ENCODE measurements at regions not wholly inside any gene's neighbourhood (a gene's known extent, or its start where the extent isn't known, plus 50 kb on each side); places are given as distances from the start of the nearest gene placed in this dataset.
"Not testable (repeated sequence)": the region's sequence is repeated elsewhere in the genome, so short reads cannot be mapped to it uniquely, and the experiment has no call there.

DNA sequence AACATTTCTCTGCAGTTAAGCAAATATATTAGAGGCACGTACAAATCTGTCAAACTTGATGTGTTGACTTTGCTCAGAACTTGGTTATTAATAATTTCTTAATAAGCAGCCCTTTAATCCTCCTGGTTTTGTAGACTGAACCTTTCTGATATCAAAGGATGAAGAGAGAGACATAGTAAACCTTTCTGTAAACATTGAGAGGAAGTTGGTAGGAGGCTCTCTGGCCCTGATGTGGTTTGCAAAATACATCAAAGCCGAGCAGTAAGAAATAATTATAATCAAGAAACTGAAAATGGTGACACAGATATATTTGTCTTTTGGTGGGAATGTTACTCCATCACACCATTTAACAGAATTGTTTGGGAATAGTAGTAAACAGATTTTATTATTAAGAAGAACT is 111.9 kb downstream of the OXSM start:
- in situ Hi-C loops (cut with MboI; ENCODE audit: low sequenced_read_pairs) = no loop called here
- Histone ChIP-seq H3K4me1 (no peaks in the 10 kb centered on the region), H3K27me3 (ENCODE audit: low read depth) (0 out of 2 replicates have a peak, but pooled peaks cover 3% of the 10 kb centered on the region), H3K9me3 (no peaks in the 10 kb centered on the region), H3K4me3 (no peak overlapping the region), H3K36me3 (replicated peaks) (no peaks in the 10 kb centered on the region)
- no peak for DNase-seq (ENCODE audit: low spot score in 2 of 2)

DNA sequence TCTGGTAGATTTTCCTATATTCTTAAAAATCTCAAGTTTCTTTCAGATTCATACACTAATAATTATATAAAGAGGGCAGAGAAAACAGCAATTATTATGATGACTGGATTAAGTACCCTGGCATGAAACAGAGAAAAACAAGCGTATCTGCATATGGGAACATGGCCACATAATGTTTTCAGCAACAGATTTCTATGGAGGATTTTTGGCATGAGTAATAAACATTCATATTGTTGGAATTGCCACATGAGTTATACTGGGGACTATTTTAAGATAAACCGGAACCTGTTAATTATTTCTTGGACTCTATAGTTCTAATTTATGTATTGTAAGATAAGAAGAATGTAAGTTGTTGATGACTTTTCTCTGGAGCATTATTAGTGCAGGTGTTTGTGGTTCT is 112.7 kb downstream of the OXSM start:
- Histone ChIP-seq H3K27me3 (ENCODE audit: low read depth) (0 out of 2 replicates have a peak, but pooled peaks cover 3% of the 10 kb centered on the region), H3K9me3 (no peaks in the 10 kb centered on the region), H3K36me3 (replicated peaks) (no peaks in the 10 kb centered on the region), H3K4me3 (no peak overlapping the region), H3K4me1 (no peaks in the 10 kb centered on the region)
- no peak for DNase-seq (ENCODE audit: low spot score in 2 of 2)
- in situ Hi-C loops (cut with MboI; ENCODE audit: low sequenced_read_pairs) = no loop called here

DNA sequence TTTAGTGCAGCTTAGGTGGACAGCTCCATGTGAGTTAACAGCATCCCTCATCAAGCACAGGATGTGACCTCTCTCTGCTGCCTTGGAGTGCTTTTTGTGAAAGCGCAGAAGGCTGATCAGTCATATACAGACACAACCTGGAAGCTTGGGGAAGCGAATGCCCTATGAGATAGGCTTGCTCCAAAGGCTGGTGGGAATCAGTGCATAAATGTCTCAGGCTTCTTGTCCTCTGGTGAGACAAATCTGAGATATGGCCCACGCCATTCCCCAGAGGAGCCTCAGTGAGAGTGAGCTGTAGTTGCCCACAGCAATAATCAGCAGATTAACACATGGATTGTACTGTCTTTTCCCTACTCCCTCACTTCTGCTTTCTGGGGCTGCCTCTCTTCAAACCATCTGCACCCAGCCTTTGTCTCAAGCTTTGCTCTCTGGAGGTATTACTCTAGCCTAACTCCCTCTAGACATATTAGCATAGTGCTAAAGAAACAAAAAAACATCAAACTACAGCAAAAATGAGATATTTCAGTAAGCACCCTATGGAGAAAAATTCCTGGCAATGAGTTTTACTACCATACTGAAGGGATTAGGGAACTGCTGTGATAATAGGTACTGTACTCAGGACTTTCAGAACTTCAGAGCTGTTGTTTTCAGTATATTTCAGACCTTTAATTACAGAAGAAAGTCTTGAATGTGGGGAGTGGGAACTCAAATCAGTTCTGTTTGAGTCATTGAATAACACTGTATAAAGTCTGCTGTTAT is 113.7 kb downstream of the OXSM start:
- in situ Hi-C loops (cut with MboI; ENCODE audit: low sequenced_read_pairs) = no loop called here
- 0 out of 2 replicates have a peak, but pooled peaks cover 3% of the 10 kb centered on the region for H3K27me3 ChIP-seq (ENCODE audit: low read depth)
- no peak for DNase-seq (ENCODE audit: low spot score in 2 of 2)
- no peaks in the 10 kb centered on the region for H3K9me3 ChIP-seq
- H3K36me3 ChIP-seq (replicated peaks) = no peaks in the 10 kb centered on the region
- no peak overlapping the region for H3K4me3 ChIP-seq
- H3K4me1 ChIP-seq = no peaks in the 10 kb centered on the region

DNA sequence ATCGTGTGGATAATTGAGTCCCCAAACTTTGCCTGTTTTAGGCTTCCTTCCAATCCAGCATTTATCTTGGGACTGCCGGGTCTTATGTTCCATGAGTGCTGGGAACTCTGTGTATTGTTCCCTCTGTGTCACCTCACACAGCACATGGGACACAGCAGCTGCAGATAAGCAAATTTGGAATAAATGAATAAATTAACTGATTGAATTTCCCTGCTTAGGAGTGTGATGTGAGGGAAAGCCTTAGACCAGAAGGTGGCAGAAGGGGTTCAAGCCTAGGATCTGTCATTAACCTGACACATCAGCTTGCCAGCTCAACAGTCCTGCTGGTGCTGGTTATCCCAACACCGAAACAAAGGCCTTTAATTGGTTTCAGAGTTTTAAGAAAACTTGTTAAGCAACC is 114.3 kb downstream of the OXSM start:
- no peak for DNase-seq (ENCODE audit: low spot score in 2 of 2)
- in situ Hi-C loops (cut with MboI; ENCODE audit: low sequenced_read_pairs) = no loop called here
- no peaks in the 10 kb centered on the region for H3K4me1 ChIP-seq

DNA sequence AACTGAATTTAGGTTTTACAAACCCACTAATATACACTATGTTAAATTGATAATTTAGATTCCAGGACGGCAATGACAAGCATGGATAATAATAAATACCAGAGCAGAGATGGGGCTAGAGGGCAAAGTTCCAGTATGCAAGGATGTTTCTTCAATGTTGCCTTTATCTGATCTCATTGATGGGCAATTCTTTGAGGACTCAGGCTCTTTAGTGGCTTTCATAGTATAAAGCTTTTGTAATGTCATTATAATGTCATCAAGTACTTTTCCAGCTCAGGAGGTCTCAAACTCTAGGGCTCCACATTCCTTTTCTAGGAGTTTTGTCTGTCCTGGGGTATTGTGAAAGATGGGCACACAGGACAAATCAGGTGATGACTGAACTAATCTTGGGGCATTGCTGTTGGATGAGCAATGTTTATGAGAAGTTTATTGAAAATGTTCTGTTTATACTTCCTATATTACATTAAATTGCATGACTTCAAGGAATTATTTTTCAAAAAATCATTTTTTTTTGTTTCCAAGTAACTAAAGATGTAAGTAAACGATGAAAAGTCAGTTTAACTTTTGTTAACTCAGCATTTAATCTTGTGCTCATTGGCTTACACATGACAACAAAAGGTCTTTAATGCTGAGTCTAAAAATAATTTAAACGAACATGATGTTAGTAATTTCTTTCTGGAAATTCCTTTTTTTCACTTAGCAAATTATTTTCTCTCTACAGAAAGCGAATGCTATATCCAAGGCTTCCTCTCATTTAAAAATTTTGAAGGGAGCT is 116.4 kb downstream of the OXSM start:
- Histone ChIP-seq H3K9me3 (no peaks in the 10 kb centered on the region), H3K27me3 (ENCODE audit: low read depth) (0 out of 2 replicates have a peak, but pooled peaks cover 3% of the 10 kb centered on the region), H3K4me3 (no peak overlapping the region), H3K4me1 (no peaks in the 10 kb centered on the region), H3K36me3 (replicated peaks) (no peaks in the 10 kb centered on the region)
- in situ Hi-C loops (cut with MboI; ENCODE audit: low sequenced_read_pairs) = no loop called here
- DNase-seq (ENCODE audit: low spot score in 2 of 2) = no peak

More for the DNA sequence above, 114.3 kb downstream of the OXSM start:
- no peak overlapping the region for H3K4me3 ChIP-seq
- no peaks in the 10 kb centered on the region for H3K9me3 ChIP-seq
- no peaks in the 10 kb centered on the region for H3K36me3 ChIP-seq (replicated peaks)
- H3K27me3 ChIP-seq (ENCODE audit: low read depth) = 0 out of 2 replicates have a peak, but pooled peaks cover 3% of the 10 kb centered on the region

DNA sequence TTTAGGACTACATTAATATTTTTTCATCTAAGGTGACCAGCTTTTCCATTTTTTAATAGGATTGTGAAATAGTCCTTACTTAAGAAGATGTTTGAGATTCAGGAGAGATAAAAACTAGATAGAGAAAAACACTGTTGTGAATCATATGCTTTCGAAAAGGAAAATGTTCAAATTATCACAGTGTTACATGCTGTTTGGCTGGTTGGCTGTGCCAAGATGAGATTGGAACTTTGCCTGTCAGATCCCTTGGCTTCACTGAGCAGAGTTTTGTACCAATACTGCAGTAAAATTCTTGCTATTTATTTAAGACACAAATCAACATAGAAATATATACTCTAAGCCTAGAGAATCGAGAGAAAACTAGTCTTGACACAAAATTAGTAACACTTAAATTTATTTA is 117.2 kb downstream of the OXSM start:
- no peak for DNase-seq (ENCODE audit: low spot score in 2 of 2)
- Histone ChIP-seq H3K4me1 (no peaks in the 10 kb centered on the region), H3K4me3 (no peak overlapping the region), H3K36me3 (replicated peaks) (no peaks in the 10 kb centered on the region), H3K27me3 (ENCODE audit: low read depth) (0 out of 2 replicates have a peak, but pooled peaks cover under 1% of the 10 kb centered on the region), H3K9me3 (no peaks in the 10 kb centered on the region)
- in situ Hi-C loops (cut with MboI; ENCODE audit: low sequenced_read_pairs) = no loop called here

DNA sequence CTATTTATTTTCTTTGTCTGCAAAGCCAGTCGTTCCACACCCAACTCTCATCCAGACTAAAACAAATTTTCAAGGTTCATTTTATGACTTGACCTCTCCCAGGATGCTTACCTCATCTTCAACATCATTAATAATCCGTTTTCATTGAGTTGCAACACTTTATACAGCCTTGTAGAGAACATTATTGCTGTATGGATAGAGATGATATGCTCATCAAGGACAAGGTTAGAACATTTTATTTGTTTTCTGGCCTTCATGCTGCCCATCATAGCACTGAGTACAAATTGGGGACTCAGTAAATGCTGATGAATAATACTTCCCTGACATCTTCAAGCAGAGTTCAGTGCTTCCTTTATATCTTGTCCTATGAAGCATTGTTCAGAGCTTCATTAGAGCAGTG is 120.2 kb downstream of the OXSM start:
- Histone ChIP-seq H3K36me3 (replicated peaks) (no peaks in the 10 kb centered on the region), H3K4me3 (no peak overlapping the region)
- in situ Hi-C loops (cut with MboI; ENCODE audit: low sequenced_read_pairs) = no loop called here

DNA sequence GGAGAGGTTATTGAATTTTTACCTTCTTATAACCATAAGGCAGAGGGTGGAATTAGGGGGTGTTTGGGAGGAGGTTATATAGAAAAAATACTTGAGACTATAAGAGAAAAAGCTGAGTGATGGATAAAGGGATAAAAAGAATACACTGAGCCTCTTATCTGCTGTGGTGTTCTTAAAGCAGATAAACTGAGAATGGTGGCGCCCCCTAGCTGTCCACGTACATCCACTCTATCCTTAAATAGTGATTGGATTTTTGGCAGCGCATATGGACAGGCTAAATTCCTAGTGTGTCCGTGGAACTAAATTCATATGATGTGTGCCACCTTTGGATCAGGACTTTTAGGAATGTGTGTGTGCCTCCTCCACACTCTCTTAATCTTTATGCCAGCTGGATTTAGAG is 121.1 kb downstream of the OXSM start:
- Histone ChIP-seq H3K4me1 (no peaks in the 10 kb centered on the region), H3K36me3 (replicated peaks) (no peaks in the 10 kb centered on the region), H3K27me3 (ENCODE audit: low read depth) (no peaks in the 10 kb centered on the region), H3K4me3 (no peak overlapping the region), H3K9me3 (no peaks in the 10 kb centered on the region)
- in situ Hi-C loops (cut with MboI; ENCODE audit: low sequenced_read_pairs) = no loop called here
- peak; percentile 36 to 81 for DNase-seq (ENCODE audit: low spot score in 2 of 2)

More for the DNA sequence above, 120.2 kb downstream of the OXSM start:
- Histone ChIP-seq H3K9me3 (no peaks in the 10 kb centered on the region), H3K27me3 (ENCODE audit: low read depth) (no peaks in the 10 kb centered on the region), H3K4me1 (no peaks in the 10 kb centered on the region)
- no peak for DNase-seq (ENCODE audit: low spot score in 2 of 2)

DNA sequence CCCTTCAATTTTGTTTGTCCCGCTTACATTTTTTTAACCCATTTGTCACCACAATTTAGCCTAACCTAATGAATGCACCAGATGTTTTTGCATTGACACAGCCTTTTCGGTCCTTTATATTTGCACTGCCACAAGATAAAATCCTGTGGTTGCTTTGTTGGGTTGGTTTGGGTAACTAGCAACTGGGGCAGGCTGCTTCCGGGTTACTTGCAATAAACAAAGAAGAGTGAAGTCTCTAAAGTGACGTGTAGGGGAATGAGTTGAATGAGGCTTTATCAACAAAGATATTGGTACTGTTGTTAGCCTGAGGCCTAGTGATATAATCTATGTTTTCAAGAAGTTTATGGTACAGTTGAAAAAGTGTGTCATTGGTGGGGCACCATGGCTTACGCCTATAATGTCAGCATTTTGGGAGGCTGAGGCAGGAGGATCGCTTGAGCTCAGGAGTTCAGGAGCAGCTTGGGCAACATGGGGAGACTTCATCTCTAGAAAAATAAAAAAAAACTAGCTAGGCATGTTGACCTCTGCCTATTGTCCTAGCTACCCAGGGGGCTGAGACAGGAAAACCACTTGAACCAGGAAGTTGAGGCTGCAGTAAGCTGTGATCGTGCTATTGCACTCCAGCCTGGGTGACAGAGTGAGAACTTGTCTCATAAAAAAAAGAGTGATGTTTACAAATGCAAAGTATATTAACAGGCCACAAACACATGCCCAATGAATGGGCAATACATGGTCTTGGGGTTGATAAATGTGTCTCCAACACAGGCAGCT is 121.8 kb downstream of the OXSM start:
- Histone ChIP-seq H3K4me3 (no peak overlapping the region), H3K36me3 (replicated peaks) (no peaks in the 10 kb centered on the region), H3K27me3 (ENCODE audit: low read depth) (no peaks in the 10 kb centered on the region), H3K9me3 (no peaks in the 10 kb centered on the region), H3K4me1 (no peaks in the 10 kb centered on the region)
- in situ Hi-C loops (cut with MboI; ENCODE audit: low sequenced_read_pairs) = no loop called here
- DNase-seq (ENCODE audit: low spot score in 2 of 2) = no peak

DNA sequence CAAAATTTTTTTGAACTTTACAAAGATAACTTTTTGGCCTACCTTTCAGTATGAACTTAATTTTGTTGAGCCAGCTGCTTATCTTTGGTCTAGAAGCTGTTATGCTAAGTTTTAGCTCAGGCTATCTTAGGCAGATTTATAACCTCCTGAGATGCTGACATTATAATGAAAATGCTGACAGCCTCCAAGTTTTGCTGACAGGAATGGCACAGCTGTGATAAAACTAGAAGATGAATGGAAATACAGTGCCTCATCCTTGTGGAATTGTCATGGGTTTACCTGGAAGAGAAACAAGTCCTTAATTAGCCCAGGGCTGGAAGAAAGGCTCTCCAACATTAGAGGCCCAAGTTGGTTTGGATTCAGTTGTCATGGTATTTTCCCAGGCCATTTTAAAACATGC is 123.3 kb downstream of the OXSM start:
- Histone ChIP-seq H3K27me3 (ENCODE audit: low read depth) (no peaks in the 10 kb centered on the region), H3K36me3 (replicated peaks) (no peaks in the 10 kb centered on the region), H3K9me3 (no peaks in the 10 kb centered on the region), H3K4me3 (no peak overlapping the region), H3K4me1 (no peaks in the 10 kb centered on the region)
- in situ Hi-C loops (cut with MboI; ENCODE audit: low sequenced_read_pairs) = no loop called here
- no peak for DNase-seq (ENCODE audit: low spot score in 2 of 2)

DNA sequence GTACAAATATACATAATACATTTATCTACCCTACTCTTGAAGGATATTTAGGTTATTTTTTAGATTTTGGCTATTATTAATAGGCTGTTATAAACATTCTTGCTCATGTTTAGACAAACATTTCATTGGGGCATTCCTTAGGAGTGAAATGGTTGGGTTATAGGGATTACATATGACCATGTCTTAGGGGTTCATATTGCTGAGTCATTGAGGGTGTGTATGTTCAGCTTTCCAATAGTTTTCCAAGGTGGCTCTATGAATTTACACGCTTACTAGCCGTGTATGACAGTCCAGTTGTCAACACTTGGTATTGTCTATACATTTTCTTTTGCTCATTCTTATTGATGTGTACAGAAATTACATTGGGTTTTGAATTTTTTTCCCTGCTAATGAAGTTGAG is 125.8 kb downstream of the OXSM start:
- Histone ChIP-seq H3K4me3 (no peak overlapping the region), H3K27me3 (ENCODE audit: low read depth) (0 out of 2 replicates have a peak, but pooled peaks cover 2% of the 10 kb centered on the region), H3K36me3 (replicated peaks) (no peaks in the 10 kb centered on the region), H3K4me1 (no peaks in the 10 kb centered on the region), H3K9me3 (no peaks in the 10 kb centered on the region)
- in situ Hi-C loops (cut with MboI; ENCODE audit: low sequenced_read_pairs) = no loop called here
- DNase-seq (ENCODE audit: low spot score in 2 of 2) = no peak

DNA sequence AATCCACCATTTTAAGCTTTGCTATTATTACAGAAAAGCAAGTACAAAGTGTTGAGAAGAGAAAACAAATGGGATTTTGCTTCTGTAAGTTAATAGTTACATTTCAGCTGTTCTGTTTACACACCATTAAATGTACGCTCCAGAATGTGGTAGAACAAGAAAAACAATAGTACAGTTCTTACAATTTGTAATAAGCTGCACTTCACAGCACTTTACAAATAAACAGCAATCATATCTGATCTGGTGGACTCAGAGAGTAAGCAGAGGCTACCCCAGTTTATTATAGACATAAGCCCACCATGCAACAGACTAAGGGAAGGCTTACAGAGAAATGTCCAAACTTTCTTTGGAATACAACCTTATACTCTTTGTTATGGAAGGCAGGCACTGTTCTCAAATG is 126.4 kb downstream of the OXSM start:
- Histone ChIP-seq H3K27me3 (ENCODE audit: low read depth) (0 out of 2 replicates have a peak, but pooled peaks cover 2% of the 10 kb centered on the region), H3K9me3 (no peaks in the 10 kb centered on the region), H3K4me1 (no peaks in the 10 kb centered on the region), H3K4me3 (no peak overlapping the region), H3K36me3 (replicated peaks) (no peaks in the 10 kb centered on the region)
- DNase-seq (ENCODE audit: low spot score in 2 of 2) = no peak
- in situ Hi-C loops (cut with MboI; ENCODE audit: low sequenced_read_pairs) = no loop called here

DNA sequence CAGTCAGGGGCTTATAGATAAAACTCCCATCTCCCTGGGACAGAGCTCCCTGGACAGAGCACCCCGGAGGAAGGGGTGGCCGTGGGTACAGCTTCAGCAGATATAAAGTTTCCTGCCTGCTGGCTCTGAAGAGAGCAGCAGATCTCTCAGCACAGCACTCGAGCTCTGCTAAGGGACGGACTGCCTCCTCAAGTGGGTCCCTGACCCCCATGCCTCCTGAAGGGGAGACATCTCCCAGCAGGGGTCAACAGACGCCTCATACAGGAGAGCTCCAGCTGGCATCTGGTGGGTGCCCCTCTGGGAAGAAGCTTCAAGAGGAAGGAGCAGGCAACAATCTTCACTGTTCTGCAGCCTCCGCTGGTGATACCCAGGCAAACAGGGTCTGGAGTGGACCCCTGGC is 142.1 kb downstream of the OXSM start:
- H3K36me3 ChIP-seq (replicated peaks); H3K27me3 ChIP-seq (ENCODE audit: low read depth); DNase-seq (ENCODE audit: low spot score in 2 of 2); H3K4me3 ChIP-seq; H3K9me3 ChIP-seq; H3K4me1 ChIP-seq: not testable (repeated sequence)
- in situ Hi-C loops (cut with MboI; ENCODE audit: low sequenced_read_pairs) = loop anchor here (25.0 kb wide), 1 partner anchor 780 kb away; no protein-coding TSS in a partner anchor

Measured in HAP-1 (cell line).